ENCODE measurements at regions not wholly inside any gene's neighbourhood (a gene's known extent, or its start where the extent isn't known, plus 50 kb on each side); places are given as distances from the start of the nearest gene placed in this dataset.

DNA sequence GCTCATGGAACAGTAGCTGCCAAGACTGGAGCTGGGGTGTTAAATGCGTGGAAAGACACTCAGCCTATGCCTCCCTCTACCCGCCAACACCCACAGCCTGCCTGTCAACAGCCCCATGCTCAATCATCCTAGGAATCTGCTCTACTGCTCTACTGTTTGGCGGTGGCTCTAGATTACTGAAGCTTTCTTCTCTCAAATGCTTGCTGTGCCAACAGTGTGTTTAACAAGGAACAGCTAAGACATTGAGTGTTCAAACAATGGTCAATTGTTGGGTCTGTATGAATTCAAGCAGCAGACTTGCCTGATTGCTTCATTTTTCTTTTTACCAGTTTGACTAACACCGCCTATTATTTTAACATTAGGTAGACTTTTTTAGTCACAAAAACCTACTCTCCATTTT lies 258.6 kb downstream of the SOD2 start (continued):
- TF ChIP-seq, protein P1, sequence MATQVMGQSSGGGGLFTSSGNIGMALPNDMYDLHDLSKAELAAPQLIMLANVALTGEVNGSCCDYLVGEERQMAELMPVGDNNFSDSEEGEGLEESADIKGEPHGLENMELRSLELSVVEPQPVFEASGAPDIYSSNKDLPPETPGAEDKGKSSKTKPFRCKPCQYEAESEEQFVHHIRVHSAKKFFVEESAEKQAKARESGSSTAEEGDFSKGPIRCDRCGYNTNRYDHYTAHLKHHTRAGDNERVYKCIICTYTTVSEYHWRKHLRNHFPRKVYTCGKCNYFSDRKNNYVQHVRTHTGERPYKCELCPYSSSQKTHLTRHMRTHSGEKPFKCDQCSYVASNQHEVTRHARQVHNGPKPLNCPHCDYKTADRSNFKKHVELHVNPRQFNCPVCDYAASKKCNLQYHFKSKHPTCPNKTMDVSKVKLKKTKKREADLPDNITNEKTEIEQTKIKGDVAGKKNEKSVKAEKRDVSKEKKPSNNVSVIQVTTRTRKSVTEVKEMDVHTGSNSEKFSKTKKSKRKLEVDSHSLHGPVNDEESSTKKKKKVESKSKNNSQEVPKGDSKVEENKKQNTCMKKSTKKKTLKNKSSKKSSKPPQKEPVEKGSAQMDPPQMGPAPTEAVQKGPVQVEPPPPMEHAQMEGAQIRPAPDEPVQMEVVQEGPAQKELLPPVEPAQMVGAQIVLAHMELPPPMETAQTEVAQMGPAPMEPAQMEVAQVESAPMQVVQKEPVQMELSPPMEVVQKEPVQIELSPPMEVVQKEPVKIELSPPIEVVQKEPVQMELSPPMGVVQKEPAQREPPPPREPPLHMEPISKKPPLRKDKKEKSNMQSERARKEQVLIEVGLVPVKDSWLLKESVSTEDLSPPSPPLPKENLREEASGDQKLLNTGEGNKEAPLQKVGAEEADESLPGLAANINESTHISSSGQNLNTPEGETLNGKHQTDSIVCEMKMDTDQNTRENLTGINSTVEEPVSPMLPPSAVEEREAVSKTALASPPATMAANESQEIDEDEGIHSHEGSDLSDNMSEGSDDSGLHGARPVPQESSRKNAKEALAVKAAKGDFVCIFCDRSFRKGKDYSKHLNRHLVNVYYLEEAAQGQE (tag by site-specific recombination; IDR thresholded peaks at IDR 0.05) = no peak
- no peak for TF ChIP-seq ZNF121 (tag by site-specific recombination; IDR thresholded peaks at IDR 0.05)

- no peaks in the 10 kb centered on the region for H3K9me3 ChIP-seq (ENCODE audit: control insufficient read depth, insufficient read depth, low read depth, low read length)
- H3K4me3 ChIP-seq (ENCODE audit: low read depth, low read length) = no peak overlapping the region
- ChIA-PET CTCF (interaction anchor here (1.1 kb wide), 1 partner anchor 135 kb away, joined by 3 read pairs; no protein-coding TSS in a partner anchor), POLR2A (no interaction called here)
- TF ChIP-seq SETDB1 (IDR thresholded peaks at IDR 0.05; ENCODE audit: insufficient read length, low read length) = peak; percentile 95
- TF ChIP-seq TRIM28 (IDR thresholded peaks at IDR 0.05; ENCODE audit: borderline replicate concordance, low read length) = peak; percentile 92; the same call in 1 of the 2 replicates
- no peak for TF ChIP-seq KLF10 (tag by site-specific recombination; IDR thresholded peaks at IDR 0.05)
- H3K27ac ChIP-seq (ENCODE audit: extremely low read depth, low read depth, low read length) = no peak overlapping the region
- no peaks in the 10 kb centered on the region for H3K4me1 ChIP-seq (ENCODE audit: control insufficient read depth, insufficient read depth, low read length)
- no peaks in the 10 kb centered on the region for H3K36me3 ChIP-seq (ENCODE audit: control insufficient read depth in 2 of 2, insufficient read depth in 1 of 2, low read length in 2 of 2)
Observed at GRCh38 chr6:159433550-159433949, 259.5 kb downstream of the SOD2 start.

DNA sequence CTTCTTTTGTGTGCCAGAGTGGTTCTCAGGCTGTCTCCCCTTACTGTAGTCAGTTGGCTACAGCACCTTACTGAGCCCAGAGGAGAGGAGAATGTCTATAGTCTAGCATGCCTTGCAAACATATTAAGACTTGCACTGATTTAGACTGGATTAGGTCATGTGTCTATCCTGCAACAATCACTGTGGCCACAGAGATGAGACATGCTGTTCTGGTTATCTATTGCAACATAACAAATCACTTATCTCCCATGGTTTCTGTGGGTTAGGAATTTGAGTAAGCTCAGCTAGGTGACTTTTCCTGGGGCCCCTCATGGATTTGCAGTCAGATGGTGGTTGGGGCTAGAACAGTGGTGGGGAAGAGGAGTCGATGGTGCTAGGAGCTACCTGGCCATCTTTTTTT lies 261.3 kb downstream of the SOD2 start:
- no peak overlapping the region for H3K4me3 ChIP-seq (ENCODE audit: low read depth, low read length)
- CTCF ChIA-PET = interaction anchor here (1.8 kb wide), 1 partner anchor 179 kb away, joined by 4 read pairs; no protein-coding TSS in a partner anchor
- no peaks in the 10 kb centered on the region for H3K9me3 ChIP-seq (ENCODE audit: control insufficient read depth, insufficient read depth, low read depth, low read length)
- TF ChIP-seq ZNF37A (tag by site-specific recombination; IDR thresholded peaks at IDR 0.05) (no peak), TSHZ1 (tag by site-specific recombination; IDR thresholded peaks at IDR 0.05; ENCODE audit: borderline replicate concordance) (no peak), ZNF792 (tag by site-specific recombination; IDR thresholded peaks at IDR 0.05) (no peak), ZNF132 (tag by site-specific recombination; IDR thresholded peaks at IDR 0.05; ENCODE audit: borderline replicate concordance) (no peak), ZNF529 (tag by site-specific recombination; IDR thresholded peaks at IDR 0.05; ENCODE audit: insufficient replicate concordance) (no peak), ZNF596 (tag by site-specific recombination; IDR thresholded peaks at IDR 0.05) (no peak), ZNF292 (tag by site-specific recombination; IDR thresholded peaks at IDR 0.05; ENCODE audit: borderline replicate concordance, low read depth) (no peak), ZNF221 (tag by site-specific recombination; IDR thresholded peaks at IDR 0.05; ENCODE audit: borderline replicate concordance) (no peak), ZNF514 (tag by site-specific recombination; IDR thresholded peaks at IDR 0.05) (no peak), ZNF571 (tag by site-specific recombination; IDR thresholded peaks at IDR 0.05) (no peak), ZBTB7A (tag by site-specific recombination; IDR thresholded peaks at IDR 0.05; ENCODE audit: low read depth) (no peak), ZNF548 (tag by site-specific recombination; IDR thresholded peaks at IDR 0.05) (no peak), ZFP37 (tag by site-specific recombination; IDR thresholded peaks at IDR 0.05) (no peak), SCRT1 (tag by site-specific recombination; IDR thresholded peaks at IDR 0.05; ENCODE audit: borderline replicate concordance) (no peak), ZNF280D (tag by site-specific recombination; IDR thresholded peaks at IDR 0.05) (no peak), ZNF510 (tag by site-specific recombination; IDR thresholded peaks at IDR 0.05; ENCODE audit: insufficient replicate concordance) (no peak)
- TF ChIP-seq, protein P2, sequence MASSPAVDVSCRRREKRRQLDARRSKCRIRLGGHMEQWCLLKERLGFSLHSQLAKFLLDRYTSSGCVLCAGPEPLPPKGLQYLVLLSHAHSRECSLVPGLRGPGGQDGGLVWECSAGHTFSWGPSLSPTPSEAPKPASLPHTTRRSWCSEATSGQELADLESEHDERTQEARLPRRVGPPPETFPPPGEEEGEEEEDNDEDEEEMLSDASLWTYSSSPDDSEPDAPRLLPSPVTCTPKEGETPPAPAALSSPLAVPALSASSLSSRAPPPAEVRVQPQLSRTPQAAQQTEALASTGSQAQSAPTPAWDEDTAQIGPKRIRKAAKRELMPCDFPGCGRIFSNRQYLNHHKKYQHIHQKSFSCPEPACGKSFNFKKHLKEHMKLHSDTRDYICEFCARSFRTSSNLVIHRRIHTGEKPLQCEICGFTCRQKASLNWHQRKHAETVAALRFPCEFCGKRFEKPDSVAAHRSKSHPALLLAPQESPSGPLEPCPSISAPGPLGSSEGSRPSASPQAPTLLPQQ (tag by site-specific recombination; IDR thresholded peaks at IDR 0.05) = no peak
- no peaks in the 10 kb centered on the region for H3K36me3 ChIP-seq (ENCODE audit: control insufficient read depth in 2 of 2, insufficient read depth in 1 of 2, low read length in 2 of 2)
- H3K27ac ChIP-seq (ENCODE audit: extremely low read depth, low read depth, low read length) = no peak overlapping the region
- H3K4me1 ChIP-seq (ENCODE audit: control insufficient read depth, insufficient read depth, low read length) = no peaks in the 10 kb centered on the region
- POLR2A ChIA-PET = no interaction called here

Measured in HEK293 (cell line).